Activated CD8-positive, alpha-beta memory T cell treated with anti-CD3 and anti-CD28 coated beads for 48 hours (primary cell): ENCODE measurements at regions not wholly inside any gene's neighbourhood (a gene's known extent, or its start where the extent isn't known, plus 50 kb on each side); places are given as distances from the start of the nearest gene placed in this dataset.
A peak's percentile ranks its signal among the peaks of the same experiment; 100 is the strongest.
"Not testable (repeated sequence)": the region's sequence is repeated elsewhere in the genome, so short reads cannot be mapped to it uniquely, and the experiment has no call there.

Source experiments
- DNase-seq, 3 experiments: peaks; one replicate each; pipeline ENCODE4 v3.0.0-alpha.2; 2020; ENCODE audit warnings: low read depth in 2 of 3, low spot score in 2 of 3

- DNase-seq = no peak
Measured at GRCh38 chr7:66535414-66536329, 93.0 kb upstream of the KCTD7 start.

GRCh38 chr7:66537380-66537779 is 91.3 kb upstream of the KCTD7 start:
- no peak for DNase-seq

- DNase-seq = no peak
Measured at GRCh38 chr7:66537876-66538275, 90.8 kb upstream of the KCTD7 start.

GRCh38 chr7:66539264-66539623 is 89.4 kb upstream of the KCTD7 start:
- no peak for DNase-seq

- no peak for DNase-seq
Measured at GRCh38 chr7:66539902-66540375, 88.7 kb upstream of the KCTD7 start.

- DNase-seq = no peak
Measured at GRCh38 chr7:66542049-66542448, 86.6 kb upstream of the KCTD7 start.

GRCh38 chr7:66542528-66543269 is 86.0 kb upstream of the KCTD7 start:
- no peak for DNase-seq

GRCh38 chr7:66549466-66549865 is 79.2 kb upstream of the KCTD7 start:
- DNase-seq = no peak

GRCh38 chr7:66553001-66553400 is 75.7 kb upstream of the KCTD7 start:
- no peak for DNase-seq

GRCh38 chr7:66553675-66554074 is 75.0 kb upstream of the KCTD7 start:
- DNase-seq = not testable (repeated sequence)

- DNase-seq = not testable (repeated sequence)
Measured at GRCh38 chr7:66554291-66554690, 74.4 kb upstream of the KCTD7 start.

- not testable (repeated sequence) for DNase-seq
Measured at GRCh38 chr7:66554842-66555430, 73.7 kb upstream of the KCTD7 start.

- DNase-seq = no peak
Measured at GRCh38 chr7:66556177-66556548, 72.5 kb upstream of the KCTD7 start.

- DNase-seq = no peak
Measured at GRCh38 chr7:66556549-66557213, 72.0 kb upstream of the KCTD7 start.

GRCh38 chr7:66557214-66558200 is 71.2 kb upstream of the KCTD7 start:
- peak; percentile 17 to 75 (median 69) for DNase-seq

GRCh38 chr7:66558201-66558641 is 70.5 kb upstream of the KCTD7 start:
- no peak for DNase-seq

- DNase-seq = no peak
Measured at GRCh38 chr7:66558660-66559465, 69.8 kb upstream of the KCTD7 start.

GRCh38 chr7:66564045-66564444 is 64.6 kb upstream of the KCTD7 start:
- no peak for DNase-seq

- not testable (repeated sequence) for DNase-seq
Measured at GRCh38 chr7:66570179-66570578, 58.5 kb upstream of the KCTD7 start.
